ENCODE measurements at regions not wholly inside any gene's neighbourhood (a gene's known extent, or its start where the extent isn't known, plus 50 kb on each side); places are given as distances from the start of the nearest gene placed in this dataset.
"Not testable (repeated sequence)": the region's sequence is repeated elsewhere in the genome, so short reads cannot be mapped to it uniquely, and the experiment has no call there.

DNA sequence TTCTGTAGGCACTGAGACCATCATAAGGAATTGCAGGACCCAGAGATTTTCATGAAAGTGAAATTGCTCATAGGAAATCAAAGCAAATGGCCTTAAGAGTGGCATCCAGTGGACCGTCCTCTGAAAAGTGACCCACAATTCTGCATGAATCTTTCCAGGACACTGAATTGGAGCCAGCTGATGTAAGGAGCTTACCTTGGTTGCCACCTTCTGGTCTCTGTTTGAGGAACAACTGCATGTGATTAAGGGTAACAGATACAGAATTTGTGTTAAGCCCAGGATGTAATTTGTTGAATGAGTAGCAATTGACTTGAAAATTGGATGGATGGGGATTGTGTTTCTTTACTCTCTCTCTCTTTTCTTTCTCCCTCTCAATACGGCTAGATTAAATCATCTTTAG lies 49.9 kb upstream of the GAS1 start:
- no peak for DNase-seq

DNA sequence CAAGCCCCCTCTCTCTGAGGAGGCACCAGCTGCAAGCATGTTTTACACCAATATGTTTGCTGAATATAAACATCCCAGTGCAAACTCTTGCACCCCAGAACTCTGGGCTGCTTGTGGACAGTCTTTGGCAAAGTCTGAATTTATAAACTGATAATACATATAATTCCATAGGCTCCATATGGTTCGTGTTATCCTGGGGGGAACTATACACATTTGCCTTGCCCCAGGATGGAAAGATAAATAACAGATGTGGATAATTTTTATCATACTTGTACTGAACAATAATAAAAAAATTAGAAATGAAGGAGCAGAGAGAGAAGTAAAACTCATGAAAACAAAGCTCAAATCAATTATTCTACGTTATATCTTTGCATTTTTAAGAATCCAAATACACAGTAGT lies 50.6 kb upstream of the GAS1 start:
- DNase-seq = no peak

DNA sequence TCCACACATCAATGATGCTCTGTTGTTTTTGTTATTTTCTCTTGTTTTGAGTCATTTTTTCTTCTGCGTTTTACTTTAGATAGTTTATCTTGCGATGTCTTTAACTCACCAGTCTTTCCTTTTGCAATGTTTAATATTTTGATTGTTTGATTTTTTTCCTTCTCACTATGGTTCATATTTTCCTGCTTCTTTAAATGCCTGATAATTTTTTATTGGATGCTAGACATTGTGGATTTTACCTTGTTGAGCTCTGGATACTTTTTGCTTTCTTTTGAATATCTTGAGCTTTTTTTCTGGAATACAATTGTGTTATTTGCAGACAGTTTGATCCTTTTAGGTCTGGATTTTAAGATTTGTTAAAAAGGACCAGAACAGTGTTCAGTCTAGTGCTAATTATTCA lies 55.2 kb upstream of the GAS1 start:
- no peak for DNase-seq

DNA sequence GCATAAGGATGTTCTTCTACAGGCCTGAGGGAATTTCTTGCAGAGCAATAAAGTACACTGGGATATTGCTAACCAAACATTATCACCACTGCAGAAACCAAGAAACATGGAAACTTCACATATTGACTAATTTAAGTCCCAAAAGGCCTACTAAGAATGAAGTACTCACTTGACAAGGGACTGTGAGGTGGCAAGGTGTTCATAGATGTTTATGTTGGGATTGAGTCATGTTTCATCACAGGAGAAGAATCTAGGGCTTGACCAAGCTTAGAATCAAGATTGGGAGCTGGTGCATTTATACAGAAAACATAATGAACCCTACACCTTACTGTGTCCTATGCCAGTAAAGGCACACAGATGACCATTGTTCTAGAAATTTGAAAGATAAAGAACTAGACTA lies 56.7 kb upstream of the GAS1 start:
- DNase-seq = no peak

DNA sequence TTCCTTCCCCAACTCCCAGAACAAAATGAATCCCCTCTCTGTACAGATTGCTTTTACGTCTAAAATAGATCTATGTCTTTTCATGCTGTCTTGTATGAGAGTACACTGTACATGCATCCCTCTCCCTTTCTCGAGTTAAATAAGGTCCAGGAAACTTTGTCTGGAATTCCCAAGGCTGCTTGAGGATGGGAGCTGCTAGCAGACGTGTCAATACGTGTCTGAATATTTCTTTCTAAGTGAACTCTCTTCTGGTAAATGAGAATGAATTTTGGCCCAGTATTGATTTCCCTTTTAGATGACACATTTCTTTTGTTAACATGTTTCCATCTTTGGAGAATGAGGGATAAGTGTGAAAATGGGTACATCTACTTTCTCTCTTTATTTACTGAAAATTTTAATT lies 59.6 kb upstream of the GAS1 start:
- DNase-seq = no peak

DNA sequence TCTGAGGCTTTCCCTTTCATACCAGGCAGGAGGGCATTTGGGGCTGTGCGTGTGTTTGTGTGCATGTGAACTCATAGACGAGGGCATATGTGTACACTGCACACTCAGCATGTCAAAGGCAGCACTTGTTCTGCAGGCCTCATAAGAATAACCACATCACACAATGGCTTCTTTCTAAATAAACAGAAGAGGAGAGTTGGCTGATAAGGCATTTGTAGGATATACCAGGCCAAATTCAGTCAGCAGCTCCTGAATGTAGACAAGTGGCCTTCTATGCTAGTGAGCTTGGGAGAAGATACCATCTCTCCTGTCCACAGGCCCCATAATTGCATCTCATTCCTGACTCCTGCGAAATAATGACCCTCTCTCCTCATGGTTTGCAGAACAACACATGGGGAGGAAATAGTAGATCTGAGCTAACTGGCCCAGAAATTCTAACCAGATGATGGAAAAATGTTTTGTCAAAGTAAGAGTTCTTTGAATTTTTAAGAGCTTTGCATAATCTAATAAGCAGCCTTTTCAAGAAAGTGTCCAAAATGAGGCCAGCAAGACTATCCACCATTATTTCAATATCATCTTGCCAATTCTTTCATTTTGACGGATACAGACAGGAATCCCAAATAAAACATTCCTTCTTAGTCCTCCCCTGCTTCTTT lies 60.5 kb upstream of the GAS1 start:
- DNase-seq = no peak

DNA sequence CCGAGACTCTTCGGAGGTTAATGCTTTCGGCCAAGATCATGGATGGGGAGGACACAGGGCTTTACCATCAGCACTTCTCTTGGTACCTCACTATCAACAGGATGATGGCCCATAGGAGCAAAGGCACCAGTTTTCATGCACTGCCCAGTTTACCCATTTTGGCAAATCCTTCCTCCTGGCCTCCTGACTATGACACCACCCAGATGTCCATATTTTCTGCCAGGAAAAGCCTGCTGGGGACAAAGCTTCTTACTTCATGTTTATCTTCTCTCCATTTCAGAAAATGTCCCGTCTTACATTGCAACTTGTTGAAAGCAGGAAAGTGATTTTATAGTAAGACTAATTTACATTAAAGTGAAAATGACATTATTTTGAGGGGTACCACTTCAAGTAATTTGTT lies 61.4 kb upstream of the GAS1 start:
- no peak for DNase-seq

DNA sequence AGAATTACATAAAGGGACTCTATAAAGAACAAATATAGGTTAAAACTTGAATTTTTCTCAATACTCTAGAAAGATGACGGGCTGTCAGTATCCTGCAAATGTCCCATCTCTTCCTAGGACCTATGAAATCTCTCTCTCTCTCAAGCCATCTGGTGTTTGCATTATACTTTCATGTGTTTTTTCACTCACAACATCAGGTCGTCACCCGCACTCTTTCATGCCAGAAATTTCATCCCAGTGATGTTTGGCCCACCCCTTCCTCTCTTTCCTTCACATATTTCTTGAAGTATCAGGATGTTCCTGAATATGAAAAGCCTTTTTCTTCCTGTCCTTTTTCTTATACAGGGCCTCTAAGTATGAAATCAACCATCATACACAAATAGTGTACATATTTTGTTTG lies 63.3 kb upstream of the GAS1 start:
- no peak for DNase-seq

DNA sequence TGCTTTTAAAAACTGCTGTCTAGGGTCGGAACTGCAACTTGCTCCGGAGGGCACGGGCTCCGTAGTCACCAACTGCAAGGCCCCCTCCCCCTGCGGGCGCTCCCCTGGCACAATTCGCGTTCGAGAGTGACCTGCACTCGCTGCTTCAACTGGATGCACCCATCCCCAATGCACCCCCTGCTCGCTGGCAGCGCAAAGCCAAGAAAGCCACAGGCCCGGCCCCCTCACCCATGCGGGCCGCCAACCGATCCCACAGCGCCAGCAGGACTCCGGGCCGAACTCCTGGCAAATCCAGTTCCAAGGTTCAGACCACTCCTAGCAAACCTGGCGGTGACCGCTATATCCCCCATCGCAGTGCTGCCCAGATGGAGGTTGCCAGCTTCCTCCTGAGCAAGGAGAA lies 64.2 kb upstream of the GAS1 start:
- no peak for DNase-seq

DNA sequence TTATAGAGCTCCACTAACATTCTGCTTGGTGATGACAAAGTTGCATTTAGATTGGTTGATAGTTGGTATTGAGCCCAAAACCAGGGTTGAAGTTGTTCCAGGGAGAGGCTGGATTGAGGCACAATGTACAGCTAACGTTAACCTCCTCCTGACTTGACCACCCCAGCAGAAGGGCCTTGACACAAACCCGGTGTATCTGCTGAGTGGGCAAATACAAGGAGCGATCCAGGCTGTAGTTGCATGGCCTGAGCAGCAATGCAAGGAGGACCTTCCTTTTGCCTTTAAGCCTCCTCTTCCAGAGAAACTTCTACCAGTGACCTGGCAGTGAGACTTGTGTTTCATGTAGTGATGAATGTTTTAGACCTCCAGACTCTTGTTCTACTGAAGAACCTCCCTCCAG lies 66.2 kb upstream of the GAS1 start:
- DNase-seq = no peak

DNA sequence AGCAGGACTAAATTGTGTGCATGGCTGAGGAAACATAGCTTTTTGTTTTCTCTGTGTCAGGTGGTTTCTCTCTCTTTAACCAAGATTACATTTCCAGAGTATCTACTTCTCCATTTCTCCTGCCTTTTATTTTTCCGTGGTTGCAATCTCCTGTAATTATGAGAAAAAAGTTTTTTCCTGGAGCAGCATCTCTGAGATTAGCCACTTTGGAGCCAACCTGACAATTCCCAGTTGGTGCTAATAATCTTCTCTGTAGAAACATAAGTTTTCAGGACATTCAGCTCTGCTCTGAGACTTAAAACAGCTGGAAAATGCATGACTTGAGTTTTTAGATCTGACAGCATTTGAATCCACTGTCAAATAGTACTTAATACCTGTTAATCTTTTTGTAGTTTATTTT lies 67.1 kb upstream of the GAS1 start:
- no peak for DNase-seq

DNA sequence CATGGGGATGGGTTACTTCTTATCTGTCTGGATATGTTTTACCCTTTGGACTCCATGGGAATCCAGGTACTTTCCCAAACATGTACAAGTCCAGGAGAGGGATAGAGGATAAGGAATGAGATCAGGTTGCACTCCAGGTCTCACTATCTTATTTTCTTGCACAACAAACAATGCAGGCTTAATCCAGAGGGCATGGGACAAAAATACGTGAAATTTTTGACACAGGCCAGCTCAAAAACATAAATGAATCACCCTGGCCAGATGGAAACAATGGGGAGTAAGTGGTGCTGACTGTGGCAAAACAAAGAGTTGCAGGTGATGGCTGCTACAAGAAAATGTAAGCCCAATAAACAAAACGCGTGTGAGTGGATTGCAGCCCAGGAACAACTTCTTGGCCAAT lies 69.4 kb upstream of the GAS1 start:
- DNase-seq = no peak

DNA sequence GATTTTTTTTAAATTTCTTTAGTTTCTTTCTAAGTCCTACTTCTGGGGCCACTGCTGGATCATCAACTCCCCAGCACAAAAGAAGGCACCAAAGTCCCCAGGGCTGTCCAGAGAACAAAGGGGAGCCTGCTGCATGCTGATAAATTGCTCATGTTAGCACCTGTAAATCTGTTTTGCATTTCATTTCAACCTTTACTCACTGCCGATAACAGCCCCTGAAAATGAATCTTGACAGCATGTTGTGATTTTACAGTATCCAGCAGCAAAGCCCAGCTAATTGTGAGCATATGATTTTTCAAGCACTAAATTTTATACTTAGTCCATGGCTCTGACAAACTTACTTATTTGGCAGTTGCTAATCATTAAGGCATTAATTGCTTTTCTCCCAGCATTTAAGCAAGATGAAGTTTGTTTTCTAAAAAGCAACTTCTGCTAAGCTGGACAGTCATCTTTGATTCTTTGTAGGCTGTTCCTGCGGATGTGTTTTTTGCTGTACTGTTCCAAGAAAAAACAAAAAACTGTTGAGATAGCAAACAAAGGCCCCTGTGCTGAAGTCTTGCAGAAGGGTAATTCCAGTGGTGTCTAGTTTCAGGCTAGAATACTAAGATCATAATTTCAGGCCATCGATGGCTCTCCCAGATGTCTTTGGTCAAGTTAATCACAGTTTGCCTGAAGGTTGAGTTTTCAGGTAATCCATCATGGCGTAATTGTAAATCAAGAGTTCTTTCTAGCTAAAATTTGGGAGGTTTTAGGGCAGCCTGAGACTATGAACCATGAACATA lies 73.1 kb upstream of the GAS1 start:
- no peak for DNase-seq

DNA sequence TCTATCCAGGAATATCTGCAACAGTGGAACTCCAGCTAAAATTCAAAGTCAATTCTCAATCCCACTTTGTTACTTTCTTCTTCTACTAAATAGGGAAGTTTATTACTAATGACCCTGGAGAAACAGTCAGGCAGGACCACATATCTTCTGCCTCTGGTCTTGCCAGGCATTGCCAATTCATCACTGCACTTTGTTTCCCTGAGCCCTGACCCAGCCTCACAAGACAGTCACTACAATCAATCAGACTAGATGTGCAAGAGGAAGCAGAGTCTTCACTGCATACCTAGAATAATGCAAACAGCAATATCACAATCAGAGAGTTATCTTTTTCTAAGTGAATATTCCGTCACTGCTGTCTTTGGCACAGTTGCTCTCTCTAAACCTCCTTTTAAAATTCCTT lies 74.9 kb upstream of the GAS1 start:
- no peak for DNase-seq

DNA sequence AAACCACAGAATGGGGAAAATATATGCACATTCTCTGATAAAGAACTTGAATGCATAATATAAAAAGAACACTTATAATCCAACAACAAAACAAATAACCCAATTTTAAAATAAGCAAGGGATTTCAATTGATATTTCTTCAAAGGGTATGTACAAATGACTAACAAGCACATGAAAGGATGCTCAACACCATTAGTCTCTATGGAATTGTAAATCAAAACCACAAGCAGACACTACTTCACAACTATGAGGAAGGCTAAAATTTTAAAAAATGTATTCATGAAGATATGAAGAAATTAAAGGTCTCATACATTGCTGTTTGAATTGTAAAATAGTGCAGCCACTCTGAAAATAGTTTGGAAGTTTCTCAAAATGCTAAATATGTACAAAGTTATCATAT lies 78.9 kb upstream of the GAS1 start:
- no peak for DNase-seq

DNA sequence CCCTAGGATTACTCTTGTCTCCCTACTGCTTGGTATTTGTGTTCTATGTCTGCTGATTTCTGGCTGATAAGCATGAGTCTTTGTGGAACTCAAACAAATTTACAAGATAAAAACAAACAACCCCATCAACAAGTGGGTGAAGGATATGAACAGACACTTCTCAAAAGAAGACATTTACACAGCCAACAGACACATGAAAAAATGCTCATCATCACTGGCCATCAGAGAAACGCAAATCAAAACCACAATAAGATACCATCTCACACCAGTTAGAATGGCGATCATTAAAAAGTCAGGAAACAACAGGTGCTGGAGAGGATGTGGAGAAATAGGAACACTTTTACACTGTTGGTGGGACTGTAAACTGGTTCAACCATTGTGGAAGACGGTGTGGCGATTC lies 81.5 kb upstream of the GAS1 start:
- DNase-seq = not testable (repeated sequence)

DNA sequence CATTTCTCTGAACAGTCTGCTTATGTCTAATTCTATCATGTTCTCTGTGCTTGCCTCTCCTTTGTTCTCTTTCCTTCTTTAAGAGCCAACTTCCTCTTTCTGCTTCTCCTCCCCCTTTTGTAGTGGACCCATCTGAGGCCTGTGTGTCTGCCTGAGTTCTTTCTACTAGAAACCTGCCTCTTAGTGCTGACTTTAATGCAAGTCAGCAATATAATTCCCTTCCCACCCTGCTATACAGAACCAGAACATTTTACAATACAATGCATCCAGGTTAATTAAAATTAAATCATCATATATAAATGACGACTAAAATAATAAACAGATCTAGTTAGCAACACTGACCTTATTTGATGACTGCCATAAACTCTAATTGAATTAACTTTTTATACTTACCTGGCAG lies 82.6 kb upstream of the GAS1 start:
- DNase-seq = no peak

DNA sequence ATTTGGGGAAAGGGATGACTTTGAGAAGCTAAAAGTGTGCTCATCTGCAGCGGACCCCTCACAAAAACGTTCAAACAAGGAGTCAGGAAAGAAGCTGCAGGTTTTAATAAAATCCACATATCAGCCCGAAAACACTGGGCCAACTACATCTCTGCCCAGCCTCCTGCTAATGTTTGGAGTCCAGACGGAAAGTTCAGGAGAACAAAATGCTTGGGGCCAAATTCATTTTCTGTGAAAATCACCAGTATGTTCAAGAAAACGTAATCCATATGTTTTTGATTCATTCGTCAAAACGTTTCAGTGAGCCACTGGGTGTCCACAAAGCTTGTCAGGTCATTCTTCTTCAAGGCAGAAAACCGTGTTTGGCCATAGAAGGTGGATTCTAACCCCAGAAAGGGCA lies 87.5 kb upstream of the GAS1 start:
- DNase-seq = no peak

DNA sequence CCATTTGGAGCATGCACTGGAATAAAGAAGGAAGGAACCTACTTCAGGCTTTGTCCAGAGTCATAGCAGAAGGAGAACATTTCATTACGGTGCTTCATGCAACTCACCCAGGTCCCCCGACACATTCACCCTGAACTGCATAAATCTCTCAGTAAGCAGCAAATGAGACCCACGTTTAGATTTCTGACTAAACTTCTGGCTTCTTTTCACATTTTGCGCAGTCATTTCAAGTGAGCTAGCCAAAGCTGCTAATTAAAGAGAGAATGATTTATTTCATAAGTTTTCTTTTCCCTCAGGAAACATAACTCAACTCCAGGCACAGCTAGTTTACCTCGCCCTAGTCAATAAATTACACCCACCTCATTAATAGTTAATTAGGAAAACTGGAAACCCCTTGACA lies 88.6 kb upstream of the GAS1 start:
- no peak for DNase-seq

DNA sequence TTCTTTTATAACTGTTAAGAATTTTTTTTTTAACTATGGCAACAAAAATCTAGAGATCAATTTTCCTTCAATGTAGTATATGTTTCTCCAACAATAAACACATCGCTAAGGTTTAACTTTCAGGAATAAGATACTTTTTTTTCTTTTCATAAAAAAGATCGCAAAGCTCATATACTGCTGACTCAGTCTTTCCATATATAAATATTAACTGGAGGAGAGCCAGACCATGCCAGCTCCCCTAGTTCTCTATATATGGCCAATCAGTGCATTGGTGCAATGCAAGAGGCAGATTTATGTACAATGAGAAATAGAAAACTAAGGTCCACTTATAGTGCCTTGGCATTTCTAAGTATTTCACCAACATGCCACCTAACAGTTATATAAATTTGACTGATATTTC lies 89.2 kb upstream of the GAS1 start:
- no peak for DNase-seq

DNA sequence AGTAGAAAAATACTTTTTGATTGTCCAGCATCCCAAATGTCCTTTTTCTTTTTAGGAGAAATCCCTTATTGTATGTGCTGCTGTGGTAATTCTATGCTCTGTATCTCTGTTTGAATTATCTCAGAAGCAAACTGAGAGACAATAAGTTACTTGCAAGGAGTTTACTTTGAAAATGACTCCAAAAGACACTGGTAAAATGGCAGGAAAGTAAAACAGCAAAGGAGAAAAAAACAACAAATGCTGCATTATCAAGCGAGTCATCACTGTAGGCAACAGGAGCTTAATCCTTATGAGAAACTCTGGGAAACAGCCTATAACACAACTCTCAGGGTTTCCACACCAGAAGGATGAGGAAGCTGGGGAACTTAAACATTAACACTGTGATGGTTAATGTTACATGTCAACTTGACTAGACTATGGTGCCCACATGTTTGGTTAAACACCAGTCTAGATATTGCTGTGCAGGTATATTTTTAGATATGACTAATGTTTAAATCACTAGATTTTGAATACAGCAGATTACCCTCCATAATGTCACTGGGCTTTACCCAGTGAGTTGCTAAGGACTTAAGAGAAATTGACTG lies 92.6 kb upstream of the GAS1 start:
- DNase-seq = no peak

DNA sequence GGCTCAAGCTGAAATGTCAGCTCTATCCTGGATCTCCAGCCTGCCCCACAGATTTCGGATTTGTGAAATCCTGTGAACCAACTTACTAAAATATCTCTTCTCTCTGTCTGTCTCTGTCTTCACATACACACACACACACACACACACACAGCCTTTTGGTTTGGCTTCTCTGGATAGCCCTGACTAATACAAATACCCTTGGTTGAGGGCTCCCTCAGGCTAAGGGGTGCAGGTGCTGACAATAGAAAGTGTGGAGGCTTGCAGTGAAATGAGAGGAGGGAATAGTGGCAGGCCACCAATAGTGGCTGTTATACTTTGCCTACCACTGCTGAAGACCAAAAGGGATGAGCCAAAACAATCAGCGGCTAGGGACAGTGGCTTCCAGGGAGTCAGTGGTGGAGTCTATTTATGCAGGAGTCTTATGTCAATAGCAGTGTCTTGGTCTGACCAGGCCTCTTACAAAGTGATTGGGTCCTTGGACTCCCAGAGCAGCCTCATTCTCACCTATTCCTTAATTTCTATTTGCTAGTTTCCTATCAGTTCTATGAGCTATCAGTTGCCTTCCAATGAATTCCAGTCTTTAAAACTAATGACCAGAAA lies 93.2 kb upstream of the GAS1 start:
- DNase-seq = no peak

DNA sequence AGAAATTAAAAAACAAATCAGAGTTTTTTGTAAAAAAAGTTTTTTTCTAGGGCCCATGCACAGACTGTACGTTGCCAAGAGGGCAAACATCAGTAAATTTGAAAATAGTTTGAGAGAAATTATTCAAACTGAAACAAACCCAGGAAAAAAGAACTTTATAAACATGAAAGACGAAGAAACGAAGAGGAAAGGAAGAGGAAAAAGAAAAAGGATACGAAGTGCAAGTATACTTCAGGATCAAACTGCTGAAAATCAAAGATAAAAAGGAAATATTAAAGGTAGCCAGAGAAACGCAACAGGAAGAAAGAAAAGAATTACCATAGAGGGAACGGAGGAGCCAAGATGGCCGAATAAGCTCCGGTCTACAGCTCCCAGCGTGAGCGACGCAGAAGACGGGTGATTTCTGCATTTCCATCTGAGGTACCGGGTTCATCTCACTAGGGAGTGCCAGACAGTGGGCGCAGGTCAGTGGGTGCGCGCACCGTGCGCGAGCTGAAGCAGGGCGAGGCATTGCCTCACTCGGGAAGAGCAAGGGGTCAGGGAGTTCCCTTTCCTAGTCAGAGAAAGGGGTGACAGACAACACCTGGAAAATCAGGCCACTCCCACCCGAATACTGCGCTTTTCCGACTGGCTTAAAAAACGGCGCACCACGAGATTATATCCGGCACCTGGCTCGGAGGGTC lies 94.4 kb upstream of the GAS1 start:
- not testable (repeated sequence) for DNase-seq
